DND-41 (cell line): ENCODE measurements at regions not wholly inside any gene's neighbourhood (a gene's known extent, or its start where the extent isn't known, plus 50 kb on each side); places are given as distances from the start of the nearest gene placed in this dataset.

Experiments
- ATAC-seq: fragments of 200-7000 bp; cut with Tn5 transposase; 3 replicates; pipeline ENCODE4 v1.9.1; 2021; ENCODE audit warnings: low read depth; ENCODE audit not compliant: insufficient read depth
- DNase-seq: peaks from one replicate; pipeline ENCODE4 v3.0.0-alpha.2; 2020
- H2AFZ ChIP-seq: 2 replicates; pipeline ENCODE4 v1.6.0; 2012; ENCODE audit warnings: low read depth, low read length
- H3K27ac ChIP-seq: 2 replicates; pipeline ENCODE4 v1.5.1; 2012; ENCODE audit warnings: low read length, inconsistent platforms
- H3K27me3 ChIP-seq: fragments of 200-600 bp; sonication (generic); 2 replicates; pipeline ENCODE4 v1.6.0; 2012; ENCODE audit warnings: low read length, mild to moderate bottlenecking, inconsistent platforms; ENCODE audit not compliant: insufficient read depth, poor library complexity
- H3K36me3 ChIP-seq: 2 replicates; pipeline ENCODE4 v1.5.1; 2012; ENCODE audit warnings: low read length, inconsistent platforms; ENCODE audit not compliant: insufficient read depth
- H3K4me1 ChIP-seq: 2 replicates; pipeline ENCODE4 v1.5.1; 2012; ENCODE audit warnings: mild to moderate bottlenecking, low read length; ENCODE audit not compliant: insufficient read depth
- H3K4me2 ChIP-seq: 2 replicates; pipeline ENCODE4 v1.6.0; 2012; ENCODE audit warnings: mild to moderate bottlenecking, moderate library complexity, low read length, inconsistent platforms; ENCODE audit not compliant: insufficient read depth
- H3K4me3 ChIP-seq, 2 experiments: fragments of 200-600 bp in 1 of 2; shearing (Covaris generic) in 1 of 2; 2 replicates each; pipeline ENCODE4 v1.5.1; 2012 to 2016; ENCODE audit warnings: inconsistent platforms in 2 of 2, low read length in 2 of 2, mild to moderate bottlenecking in 2 of 2, low read depth in 1 of 2, moderate library complexity in 1 of 2
- H3K79me2 ChIP-seq: 2 replicates; pipeline ENCODE4 v1.6.0; 2012; ENCODE audit warnings: low read length, inconsistent platforms; ENCODE audit not compliant: insufficient read depth
- H3K9ac ChIP-seq: 2 replicates; pipeline ENCODE4 v1.6.0; 2012; ENCODE audit warnings: low read depth, mild to moderate bottlenecking, inconsistent platforms, low read length, moderate library complexity
- H3K9me3 ChIP-seq: 2 replicates; pipeline ENCODE4 v1.5.1; 2012; ENCODE audit warnings: low read length, moderate library complexity, mild to moderate bottlenecking, inconsistent platforms; ENCODE audit not compliant: insufficient read depth, severe bottlenecking
- H4K20me1 ChIP-seq: 2 replicates; pipeline ENCODE4 v1.6.0; 2012; ENCODE audit warnings: low read length; ENCODE audit not compliant: insufficient read depth
- EZH2 ChIP-seq: IDR thresholded peaks from 3 replicates; pipeline ENCODE4 v1.6.1; 2012; ENCODE audit warnings: borderline replicate concordance, low read depth, mild to moderate bottlenecking, moderate library complexity, low read length, inconsistent platforms; ENCODE audit not compliant: severe bottlenecking
- TF ChIP-seq, protein P1 (sequence below): IDR thresholded peaks from 2 replicates; pipeline ENCODE4 v1.5.1; 2012; ENCODE audit warnings: borderline replicate concordance, low read length, moderate library complexity, mild to moderate bottlenecking; ENCODE audit not compliant: poor library complexity, severe bottlenecking; ENCODE audit errors: extremely low read depth

DNA sequence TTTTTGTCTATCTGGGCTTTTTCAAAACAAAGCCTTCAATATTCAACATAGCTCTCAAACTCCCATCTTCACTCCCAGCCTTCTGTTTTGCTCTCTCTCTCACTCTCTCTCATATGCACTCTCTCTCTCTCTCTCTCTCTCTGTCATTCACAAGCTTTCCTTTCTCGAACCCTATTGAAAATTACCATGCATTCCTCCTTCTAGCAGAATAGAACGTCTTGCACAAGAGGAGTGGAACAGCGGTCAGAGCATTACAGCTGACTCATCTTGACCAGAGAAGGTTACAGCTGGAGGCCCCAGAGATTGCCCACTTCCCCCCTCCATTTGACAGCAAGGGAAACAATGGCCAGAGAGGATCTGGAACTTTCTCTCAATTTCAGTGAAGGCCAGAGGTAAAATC is 51.0 kb upstream of the LIFR start:
- no peaks in the 10 kb centered on the region for H3K79me2 ChIP-seq
- H2AFZ ChIP-seq, result no peak overlapping the region
- no peaks in the 10 kb centered on the region for H3K4me1 ChIP-seq
- H4K20me1 ChIP-seq, result no peaks in the 10 kb centered on the region
- H3K4me3 ChIP-seq, result no peak overlapping the region
- ATAC-seq, result no peak
- peaks cover 3% of the 10 kb centered on the region for H3K27me3 ChIP-seq
- no peaks in the 10 kb centered on the region for H3K9me3 ChIP-seq
- TF ChIP-seq, protein P1, sequence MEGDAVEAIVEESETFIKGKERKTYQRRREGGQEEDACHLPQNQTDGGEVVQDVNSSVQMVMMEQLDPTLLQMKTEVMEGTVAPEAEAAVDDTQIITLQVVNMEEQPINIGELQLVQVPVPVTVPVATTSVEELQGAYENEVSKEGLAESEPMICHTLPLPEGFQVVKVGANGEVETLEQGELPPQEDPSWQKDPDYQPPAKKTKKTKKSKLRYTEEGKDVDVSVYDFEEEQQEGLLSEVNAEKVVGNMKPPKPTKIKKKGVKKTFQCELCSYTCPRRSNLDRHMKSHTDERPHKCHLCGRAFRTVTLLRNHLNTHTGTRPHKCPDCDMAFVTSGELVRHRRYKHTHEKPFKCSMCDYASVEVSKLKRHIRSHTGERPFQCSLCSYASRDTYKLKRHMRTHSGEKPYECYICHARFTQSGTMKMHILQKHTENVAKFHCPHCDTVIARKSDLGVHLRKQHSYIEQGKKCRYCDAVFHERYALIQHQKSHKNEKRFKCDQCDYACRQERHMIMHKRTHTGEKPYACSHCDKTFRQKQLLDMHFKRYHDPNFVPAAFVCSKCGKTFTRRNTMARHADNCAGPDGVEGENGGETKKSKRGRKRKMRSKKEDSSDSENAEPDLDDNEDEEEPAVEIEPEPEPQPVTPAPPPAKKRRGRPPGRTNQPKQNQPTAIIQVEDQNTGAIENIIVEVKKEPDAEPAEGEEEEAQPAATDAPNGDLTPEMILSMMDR, result no peak
- TF ChIP-seq EZH2, result no peak
- H3K27ac ChIP-seq, result no peak overlapping the region
- no peak for DNase-seq
- no peaks in the 10 kb centered on the region for H3K36me3 ChIP-seq
- H3K4me2 ChIP-seq, result no peak overlapping the region
- H3K9ac ChIP-seq, result no peak overlapping the region

DNA sequence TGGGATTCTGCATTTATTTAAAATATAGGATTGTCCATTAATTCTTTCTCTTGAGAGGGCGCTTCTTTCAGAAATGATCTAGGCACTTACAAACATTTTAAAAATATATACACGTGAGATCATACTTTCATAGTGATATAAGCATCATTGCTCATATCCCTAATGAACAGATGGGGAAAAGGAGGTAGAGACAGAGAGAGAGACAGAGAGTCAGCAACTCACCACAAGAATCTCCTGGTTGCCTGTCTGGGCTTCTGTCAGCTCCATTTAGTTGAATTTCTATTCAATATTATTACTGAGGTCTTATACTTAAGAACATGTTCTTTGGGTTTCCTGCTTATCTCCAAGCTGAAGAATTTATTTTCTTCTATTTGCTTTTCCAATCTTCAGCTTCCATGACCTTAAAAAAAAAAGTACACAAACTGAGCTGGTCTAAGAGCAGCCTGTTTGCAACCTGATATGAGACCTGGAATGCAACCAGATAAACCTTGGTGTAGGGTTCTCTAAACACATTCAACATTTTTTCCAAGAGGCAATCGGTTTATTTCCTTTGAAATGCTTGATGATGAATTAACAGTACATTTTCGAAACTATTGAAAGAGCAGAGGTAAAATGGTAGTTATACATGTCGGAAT is 51.6 kb upstream of the LIFR start:
- no peak for DNase-seq
- Histone ChIP-seq H3K4me3 (no peak overlapping the region), H3K27ac (no peak overlapping the region), H3K9ac (no peak overlapping the region), H3K4me2 (no peak overlapping the region), H4K20me1 (no peaks in the 10 kb centered on the region), H3K27me3 (peaks cover 3% of the 10 kb centered on the region), H3K36me3 (no peaks in the 10 kb centered on the region), H3K4me1 (no peaks in the 10 kb centered on the region), H3K9me3 (no peaks in the 10 kb centered on the region), H3K79me2 (no peaks in the 10 kb centered on the region), H2AFZ (no peak overlapping the region)
- TF ChIP-seq EZH2, result no peak
- TF ChIP-seq, protein P1, result no peak
- no peak for ATAC-seq

DNA sequence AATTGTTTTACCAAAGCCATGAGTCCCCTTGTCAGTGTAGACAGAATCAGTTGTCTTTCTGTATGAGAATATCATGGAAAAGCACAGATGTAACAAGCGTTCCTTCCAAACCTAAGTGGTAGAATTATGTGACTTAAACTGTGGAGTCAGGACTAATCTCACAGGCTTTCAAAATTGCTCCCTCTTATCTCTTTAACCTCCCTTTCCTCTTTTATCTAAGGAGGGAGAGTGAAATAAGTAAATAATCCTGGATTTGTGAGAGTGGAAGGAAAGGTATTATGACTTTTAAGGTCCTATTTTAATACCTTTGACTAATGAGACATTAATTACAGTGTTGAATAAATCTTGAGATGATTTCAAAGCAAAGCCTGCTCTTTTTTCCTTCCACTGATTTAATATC is 52.4 kb upstream of the LIFR start:
- Histone ChIP-seq H3K36me3 (no peaks in the 10 kb centered on the region), H4K20me1 (no peaks in the 10 kb centered on the region), H3K4me1 (no peaks in the 10 kb centered on the region), H3K9ac (no peak overlapping the region), H3K27ac (no peak overlapping the region), H3K4me3 (no peak overlapping the region), H3K27me3 (peaks cover 3% of the 10 kb centered on the region), H3K9me3 (no peaks in the 10 kb centered on the region), H3K79me2 (no peaks in the 10 kb centered on the region), H2AFZ (no peak overlapping the region), H3K4me2 (no peak overlapping the region)
- ATAC-seq (no peak), DNase-seq (no peak)
- TF ChIP-seq EZH2, result no peak
- TF ChIP-seq, protein P1, result no peak
